HG03442 (cell line): ENCODE measurements at regions not wholly inside any gene's neighbourhood (a gene's known extent, or its start where the extent isn't known, plus 50 kb on each side); places are given as distances from the start of the nearest gene placed in this dataset.

Experiments used
- ATAC-seq: cut with Tn5 transposase; IDR thresholded peaks from one replicate; pipeline ENCODE4 v1.9.1; 2021; ENCODE audit warnings: mild to moderate bottlenecking, moderate library complexity; ENCODE audit not compliant: unreplicated experiment

DNA sequence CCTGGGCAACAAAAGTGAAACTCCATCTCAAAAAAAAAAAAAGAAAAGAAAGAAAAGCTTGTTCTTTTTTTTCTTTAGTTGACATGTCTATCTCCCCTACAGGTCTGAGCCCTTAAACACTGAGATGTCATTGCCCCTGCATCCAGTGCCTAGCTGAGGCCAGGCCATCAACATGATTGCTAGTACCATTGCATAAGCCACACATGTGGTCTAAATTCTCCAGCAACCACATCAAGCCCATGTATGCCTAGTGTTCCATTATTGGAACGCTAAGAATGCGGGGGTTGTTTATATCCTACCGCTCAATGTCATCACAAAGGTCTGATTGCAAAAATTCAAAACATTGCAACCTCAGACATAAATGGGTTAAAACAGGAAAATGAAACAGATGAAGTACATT, 62.7 kb downstream of the NPTX2 start:
- no peak for ATAC-seq

DNA sequence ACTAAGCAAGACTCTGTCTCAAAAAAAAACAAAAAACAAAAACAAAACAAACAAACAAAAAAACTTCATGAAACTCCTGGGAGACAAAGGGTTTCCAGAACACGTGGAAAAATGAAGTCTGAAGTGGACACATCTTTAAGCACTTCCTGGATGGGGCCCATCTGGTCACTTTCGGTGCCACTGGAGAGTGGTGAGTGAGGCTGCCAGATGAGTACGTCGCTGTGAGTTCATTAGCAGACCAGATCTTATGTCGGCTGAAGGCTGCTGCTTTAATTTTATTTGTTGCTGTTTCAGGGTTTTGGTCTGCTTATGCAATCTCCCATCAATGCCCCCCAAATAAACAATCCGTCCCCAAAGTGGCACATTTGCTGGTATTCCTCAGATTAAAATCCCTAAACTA, 64.4 kb downstream of the NPTX2 start:
- ATAC-seq, result no peak

DNA sequence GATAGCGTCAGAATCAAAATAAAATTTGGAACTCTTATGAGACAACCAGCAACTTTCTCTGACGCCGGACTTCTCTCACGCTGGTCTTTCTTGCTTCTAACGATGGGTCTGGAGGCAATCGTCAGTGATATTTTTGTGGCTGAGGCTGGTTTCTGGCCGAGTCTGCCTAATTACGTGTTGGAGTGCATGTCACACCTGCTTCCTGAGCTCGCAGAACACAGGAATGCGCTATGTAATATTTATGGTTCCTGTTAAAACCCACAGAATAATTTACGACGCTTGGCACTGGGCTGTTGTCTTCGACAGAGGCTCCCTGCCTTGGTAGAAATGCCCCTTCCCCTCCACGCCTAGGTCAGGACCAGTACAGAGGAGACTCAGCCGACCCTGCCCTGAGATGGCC, 64.9 kb downstream of the NPTX2 start:
- no peak for ATAC-seq

DNA sequence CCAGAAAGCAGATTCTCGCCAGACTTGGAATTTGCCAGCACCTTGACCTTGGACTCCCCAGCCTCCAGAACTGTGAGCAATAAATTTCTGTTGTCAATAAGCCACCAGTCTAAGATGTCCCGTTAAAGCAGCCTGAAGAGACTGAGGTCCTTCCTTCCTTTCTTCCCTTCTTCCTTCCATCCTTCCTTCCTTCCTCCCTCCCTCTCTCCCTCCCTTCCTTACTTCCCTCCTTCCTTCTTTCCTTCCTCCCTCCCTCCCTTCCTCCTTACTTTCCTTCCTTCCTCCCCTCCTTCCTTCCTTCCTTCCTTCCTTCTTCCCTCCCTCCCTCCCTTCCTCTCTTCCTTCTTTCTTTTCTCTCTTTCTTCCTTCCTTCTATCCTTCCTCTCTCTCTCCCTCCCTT, 66.4 kb downstream of the NPTX2 start:
- no peak for ATAC-seq

DNA sequence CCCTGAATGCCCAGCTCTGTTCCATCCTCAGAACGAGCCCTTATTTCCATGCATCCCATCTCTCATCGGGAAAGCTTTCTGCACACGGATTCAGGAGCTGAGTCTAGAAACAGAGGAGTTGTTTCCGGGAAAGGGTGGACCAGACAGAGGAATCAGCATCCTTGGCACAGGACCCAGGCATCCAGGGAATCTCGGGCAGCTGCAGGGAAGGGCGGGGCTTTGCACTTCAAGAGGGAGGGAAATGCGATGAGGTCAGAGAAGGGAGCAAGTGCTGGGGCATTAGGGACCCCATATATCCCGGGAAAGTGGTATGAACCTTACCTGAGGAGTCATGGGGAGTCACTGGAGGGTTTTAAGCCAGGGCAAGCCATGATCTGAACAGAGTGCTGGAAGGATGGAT, 68.5 kb downstream of the NPTX2 start:
- no peak for ATAC-seq

DNA sequence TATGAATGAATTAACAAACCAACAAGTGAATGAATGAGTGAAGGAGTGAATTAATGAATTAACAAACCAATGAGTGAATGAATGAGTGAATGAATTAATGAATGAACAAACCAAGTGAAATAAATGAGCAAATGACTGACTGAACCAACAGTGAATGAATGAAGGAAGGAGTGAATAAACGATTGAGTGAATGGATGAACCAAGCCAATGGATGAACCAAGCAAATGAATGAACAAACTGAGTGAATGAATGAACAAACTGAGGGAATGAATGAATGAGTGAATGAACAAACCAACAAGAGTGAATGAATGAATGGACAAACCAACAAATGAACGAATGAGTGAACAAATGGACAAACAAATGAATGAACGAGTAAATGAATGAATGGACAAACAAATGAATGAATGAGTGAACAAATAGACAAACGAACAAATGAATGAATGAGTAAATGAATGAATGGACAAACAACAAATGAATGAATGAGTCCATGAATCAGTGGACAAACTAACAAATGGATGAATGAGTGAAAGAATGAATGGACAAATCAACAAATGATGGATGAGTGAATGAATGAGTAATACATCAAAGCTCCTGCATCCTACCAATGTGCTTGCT, 69.5 kb downstream of the NPTX2 start:
- ATAC-seq, result no peak

DNA sequence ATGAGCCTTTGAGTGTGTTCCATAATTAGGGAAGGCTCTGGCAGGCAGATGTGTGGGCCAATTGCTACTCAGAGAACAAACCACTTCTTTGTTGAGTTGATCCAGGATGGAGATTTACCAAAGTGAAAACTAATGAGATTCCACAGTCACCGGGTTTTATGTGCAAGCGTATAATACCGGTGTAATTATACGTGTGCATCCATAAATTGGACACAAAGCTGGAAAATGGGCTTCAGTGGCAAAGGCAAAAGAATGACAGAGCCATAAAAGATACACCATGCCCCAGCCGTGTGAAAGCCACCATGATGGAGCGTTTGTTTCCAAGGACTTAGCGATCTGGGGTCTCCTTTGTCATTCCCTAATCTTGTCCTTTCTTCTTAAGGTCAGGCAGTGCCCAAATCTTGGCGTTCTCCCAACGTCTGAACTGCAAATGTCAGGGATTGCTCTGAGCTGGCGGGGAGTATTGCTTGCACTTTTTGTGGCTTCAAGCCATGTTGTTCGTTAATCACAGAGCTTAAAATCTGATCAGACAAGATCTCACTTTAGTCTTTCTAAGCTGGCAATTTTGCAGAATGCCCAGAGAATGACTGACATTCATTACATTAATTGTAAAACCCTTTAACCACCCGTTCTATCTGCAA, 70.1 kb downstream of the NPTX2 start:
- no peak for ATAC-seq

DNA sequence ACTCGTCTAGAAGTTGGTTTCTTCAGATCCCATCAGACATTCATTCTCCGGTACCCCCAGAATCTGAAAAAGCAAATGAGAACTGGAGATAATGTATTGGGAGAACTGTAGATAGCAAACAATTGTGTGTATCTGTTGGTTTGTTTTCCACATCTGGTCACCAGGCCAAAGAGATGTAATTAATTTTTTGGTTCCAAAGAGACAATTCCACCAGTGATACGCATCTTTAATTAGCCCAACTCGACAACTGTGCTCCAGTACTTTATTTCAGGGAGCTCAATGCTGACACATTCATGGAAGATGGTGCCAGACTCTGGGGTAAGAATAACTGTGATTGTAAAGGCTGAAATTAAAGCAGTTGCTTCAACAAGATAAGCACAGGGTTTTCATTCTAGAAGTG, 74.5 kb downstream of the NPTX2 start:
- ATAC-seq, result no peak

DNA sequence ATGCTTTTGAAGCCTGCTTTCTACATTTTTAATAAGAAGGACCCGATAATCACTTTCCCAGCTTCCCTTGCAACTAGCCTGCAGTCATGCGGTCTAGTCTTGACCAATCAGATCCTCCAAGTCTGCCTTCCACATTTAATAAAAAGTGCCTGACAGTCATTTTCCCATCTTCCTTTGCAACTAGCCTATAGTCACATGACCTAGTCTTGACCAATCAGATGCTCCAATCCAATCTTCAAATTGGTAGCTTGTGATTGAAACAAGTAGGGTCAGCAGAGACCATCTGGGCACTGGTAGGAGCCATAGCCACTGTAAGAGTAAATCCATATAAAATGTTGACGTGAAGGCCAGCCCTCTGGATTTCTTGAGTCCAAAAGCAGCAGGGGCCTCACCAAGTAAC, 80.0 kb downstream of the NPTX2 start:
- ATAC-seq, result no peak

DNA sequence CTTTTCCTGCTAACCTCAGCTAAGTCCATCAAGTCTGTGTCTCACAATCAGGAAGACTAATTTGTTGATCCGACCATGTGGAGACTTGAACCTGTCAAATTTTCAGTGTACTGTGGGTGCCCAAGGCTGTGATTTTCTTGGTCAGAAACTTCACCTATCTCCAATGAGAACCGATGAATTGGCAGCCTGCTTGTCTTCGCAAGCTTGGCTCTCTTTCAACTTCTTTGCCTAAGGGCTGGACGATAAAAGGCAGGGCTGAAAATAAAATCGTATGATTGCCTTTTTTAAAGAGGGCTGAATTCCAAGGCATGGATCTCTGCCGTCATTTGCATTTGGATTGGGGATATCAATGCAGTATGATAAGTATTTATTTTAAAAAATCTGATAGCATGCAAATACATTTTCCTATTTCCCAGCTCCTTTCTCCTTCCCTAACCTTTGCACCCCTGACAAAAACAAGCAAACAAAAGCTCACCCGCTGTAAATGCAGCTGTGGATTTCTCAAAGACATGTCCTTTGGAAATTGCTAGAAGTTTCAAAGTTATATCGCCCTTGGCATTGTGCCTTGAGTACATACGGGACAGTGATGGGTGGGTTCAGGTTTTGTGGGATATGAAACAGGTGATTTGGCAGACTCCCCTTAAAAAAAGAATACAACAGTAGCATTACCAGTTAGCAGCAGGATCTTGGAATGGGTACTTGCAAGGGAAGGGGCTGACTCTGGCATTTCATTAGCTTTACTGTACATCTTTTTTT, 80.6 kb downstream of the NPTX2 start:
- no peak for ATAC-seq

DNA sequence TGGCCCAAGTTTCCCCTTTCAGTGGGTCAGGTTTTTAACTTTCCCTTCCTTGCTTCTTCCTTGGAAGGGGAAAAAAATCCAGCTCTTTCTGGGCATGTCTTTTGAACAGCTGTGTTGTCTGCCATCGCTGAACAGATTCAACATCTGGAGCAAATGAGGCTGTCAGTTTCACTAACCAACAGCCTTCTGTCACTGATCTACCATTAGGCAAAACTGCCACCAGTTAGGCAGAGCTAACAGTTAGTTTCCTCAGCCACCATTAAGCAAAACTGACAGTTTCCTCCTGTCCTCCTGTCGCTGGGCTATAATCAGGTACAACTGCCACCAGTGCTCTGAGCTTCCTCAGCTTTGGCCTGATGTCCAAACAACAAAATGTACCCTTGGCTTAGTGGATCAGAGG, 81.9 kb downstream of the NPTX2 start:
- ATAC-seq, result no peak

DNA sequence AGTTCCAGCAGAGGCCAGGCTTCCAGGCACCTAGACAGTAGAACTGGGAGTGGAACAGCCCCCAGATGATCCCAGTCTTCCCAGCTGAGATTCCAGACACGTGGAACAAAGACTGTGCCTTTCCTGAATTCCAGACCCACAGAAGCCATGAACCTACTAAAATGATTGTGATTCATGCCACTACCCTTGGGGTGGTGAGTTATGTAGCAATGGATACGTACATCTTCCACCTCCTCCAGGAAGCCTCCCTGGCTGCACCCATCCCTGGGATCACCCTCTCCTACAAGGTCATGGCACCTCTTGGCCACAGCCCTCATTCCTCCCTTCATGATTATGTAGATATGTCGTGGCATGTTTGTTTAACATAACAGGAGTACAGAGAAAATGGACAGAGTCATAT, 83.4 kb downstream of the NPTX2 start:
- no peak for ATAC-seq

DNA sequence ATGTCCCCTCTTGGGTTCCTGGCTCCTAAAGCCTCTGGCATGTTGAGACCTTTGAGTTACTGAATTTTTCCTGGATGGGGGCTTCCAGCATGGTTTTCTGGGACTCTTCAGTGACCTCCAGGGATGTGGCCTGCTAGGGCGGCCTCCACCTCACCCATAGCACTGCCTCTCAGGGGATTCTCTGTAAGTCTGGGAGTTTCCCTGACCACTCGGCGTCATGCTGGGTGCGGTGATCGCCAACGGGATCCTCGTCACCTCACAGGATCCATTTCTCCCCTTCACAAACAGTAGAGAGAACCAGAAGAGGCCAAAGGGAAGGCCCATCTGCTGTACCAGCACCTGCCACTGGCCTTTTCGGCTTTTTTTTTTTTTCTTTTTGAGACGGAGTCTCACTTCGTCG, 84.3 kb downstream of the NPTX2 start:
- ATAC-seq, result no peak

DNA sequence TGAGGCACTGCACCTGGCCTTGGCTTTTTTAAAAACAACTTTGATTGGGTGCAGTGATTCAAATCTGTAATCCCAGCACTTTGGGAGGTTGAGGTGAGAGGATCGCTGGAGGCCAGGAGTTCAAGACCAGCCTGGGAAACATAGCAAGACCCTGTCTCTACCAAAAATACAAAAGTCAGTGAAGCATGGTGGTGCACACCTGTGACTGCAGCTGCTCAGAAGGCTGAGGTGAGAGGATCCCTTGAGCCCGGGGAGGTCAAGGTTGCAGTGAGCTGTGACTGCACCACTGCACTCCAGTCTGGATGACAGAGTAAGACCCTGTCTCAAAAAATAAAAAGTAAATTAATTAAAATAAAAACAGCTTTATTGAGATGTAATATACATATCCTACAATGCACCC, 84.9 kb downstream of the NPTX2 start:
- ATAC-seq, result no peak

DNA sequence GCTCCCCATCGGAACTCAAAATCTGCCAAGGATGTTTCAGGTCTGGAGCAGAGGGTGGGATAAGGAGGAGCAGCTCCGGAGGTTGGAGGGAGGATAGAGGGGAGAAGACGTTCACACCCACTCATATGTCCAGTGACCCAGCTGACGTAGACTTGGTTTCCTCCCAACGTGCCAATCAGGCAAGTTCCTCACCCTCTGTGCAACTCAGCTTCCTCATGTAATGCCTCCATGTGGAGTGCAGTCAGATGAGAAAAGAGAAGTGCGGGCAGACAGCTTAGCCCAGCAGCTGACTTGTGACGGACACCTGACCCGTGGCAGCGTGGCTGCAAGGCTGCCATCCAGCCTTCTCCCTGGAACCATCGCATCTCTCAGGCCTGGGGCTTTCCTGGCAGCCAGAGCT, 86.8 kb downstream of the NPTX2 start:
- ATAC-seq, result no peak

DNA sequence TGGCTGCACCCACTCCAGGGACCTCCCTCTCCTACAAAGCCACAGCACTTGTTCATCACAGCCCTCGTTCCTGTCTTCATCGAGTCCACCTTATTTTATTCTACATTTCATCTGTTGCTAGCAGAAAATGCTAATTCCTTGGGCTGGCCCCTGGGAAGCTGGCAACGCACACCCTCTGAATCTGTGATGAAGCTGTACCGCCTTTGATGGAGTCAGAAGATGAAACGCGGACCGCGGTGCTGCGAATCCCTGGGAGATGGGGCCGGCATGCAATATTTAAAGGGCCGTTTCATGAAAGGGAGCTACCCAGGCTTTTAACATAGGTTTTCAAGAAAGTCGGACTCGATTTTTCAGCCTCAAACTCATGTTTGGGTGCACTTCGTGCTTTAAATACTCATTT, 88.5 kb downstream of the NPTX2 start:
- no peak for ATAC-seq

DNA sequence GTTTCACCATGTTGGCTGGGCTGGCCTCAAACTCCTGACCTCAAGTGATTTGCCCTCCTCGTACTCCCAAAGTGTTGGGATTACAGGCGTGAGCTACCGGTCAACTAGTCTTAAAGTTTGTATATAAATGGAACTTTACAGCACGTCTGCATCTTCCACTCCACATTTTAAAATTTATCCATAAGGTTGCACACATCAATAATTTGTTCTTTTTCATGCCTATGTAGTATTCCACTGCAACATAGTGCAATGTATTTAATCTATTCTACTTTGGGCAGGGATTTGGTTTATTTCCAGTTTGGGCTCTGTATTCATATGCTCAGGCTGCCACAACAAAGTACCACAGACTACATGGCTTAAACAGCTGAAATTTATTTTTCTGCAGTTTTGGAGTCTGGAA, 90.0 kb downstream of the NPTX2 start:
- no peak for ATAC-seq

DNA sequence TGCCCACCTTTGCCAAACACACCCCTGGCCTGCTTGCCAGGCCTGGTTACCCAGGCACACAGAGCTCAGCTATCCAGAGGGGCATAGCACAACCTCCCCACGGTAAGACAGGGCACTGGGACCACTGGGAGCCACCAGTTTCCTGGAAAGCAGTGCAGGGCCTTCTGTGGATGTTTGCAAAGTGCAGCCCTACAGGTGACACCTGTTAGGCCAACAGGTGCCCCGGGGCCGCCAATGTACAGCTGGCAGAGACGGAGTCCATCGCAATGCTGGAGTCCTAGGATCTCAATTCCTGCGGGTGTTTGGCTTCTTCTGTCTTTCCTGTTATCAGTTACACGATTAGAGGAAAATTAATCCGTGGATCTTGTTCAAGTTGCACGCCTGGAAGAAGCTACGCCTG, 94.9 kb downstream of the NPTX2 start:
- ATAC-seq, result no peak

DNA sequence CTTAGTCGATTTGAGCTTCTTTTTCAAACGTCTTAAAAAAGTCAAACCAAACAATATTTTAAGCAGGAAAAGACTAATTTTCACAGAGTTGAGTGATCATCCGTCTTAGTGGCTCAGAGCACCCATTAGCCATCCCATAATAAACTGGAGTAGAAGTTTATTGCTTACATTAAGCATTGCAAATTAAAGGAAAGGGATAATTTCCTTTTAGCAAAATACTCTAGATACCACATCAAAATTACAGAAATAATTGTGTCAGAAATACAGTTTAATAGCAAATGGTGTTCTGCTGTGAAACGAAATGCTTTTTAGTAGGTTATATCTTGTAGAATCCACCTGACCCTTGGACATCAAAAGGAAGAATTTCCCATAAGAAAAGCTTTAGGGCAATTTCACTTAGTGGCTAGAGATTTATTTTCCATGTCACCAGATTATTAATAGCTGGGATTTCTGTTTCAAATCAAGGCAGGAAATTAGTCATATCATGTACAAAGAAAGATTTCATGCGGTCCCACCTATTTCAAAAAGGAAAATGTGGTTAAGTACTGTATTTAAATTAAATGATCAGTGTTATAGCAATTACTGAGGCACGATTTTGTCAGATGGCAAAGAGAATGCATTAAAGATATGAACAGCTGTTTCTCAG, 96.2 kb downstream of the NPTX2 start:
- no peak for ATAC-seq

DNA sequence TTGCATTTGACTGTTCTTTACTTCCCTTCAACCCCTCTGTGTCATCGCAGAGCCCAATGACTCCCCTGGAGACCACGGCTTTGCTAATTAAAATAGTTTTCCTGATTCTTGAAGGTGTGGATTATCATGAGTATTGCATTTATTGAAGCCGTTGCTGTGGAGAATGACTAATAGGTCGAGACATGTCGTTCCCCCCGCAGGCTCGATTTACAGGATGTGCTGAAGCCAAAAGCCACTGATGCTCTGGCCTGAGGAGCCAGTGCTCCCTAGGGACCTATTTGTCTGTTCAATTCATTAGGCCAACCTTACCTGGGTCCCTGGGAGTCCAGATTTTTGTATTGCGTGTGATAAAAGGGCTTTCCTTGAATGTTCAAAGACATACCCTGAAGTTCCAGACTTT, 102.3 kb downstream of the NPTX2 start:
- no peak for ATAC-seq

DNA sequence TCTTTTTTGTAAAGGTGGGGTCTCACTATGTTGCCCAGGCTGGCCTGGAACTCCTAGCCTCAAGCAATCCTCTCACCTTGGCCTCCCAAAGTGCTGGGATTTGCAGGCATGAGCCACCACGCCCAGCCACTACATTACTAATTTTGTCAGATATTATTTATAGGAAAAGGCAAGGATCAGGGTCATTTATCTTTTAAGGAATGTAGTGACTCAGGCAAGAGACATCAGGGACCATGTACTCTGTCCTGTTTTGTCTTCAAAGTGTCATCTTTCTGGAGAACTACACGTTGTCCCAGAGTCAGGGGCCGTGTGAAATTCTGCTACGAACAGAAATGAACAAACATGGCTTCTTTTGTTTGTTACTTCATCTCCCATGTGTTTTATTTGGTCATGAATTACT, 105.3 kb downstream of the NPTX2 start:
- ATAC-seq, result no peak

DNA sequence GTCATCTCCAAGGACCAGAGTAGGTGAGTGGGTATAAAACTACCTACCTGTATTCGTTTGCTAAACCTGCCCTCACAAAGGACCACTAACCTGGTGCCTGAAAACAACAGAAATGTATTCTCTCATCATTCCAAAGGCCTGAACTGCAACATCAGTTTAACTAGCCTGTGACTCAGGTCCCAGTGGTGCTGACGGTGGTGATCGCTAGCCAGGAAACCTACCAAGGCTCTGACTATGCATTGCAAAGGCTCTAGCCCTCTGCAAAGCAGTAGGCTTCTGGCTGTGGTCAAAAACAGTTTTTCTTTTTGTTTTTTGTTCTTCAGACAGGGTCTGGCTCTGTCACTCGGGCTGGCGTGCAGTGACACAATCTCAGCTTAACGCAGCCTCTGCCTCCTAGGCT, 107.5 kb downstream of the NPTX2 start:
- no peak for ATAC-seq
